ENCODE measurements at regions not wholly inside any gene's neighbourhood (a gene's known extent, or its start where the extent isn't known, plus 50 kb on each side); places are given as distances from the start of the nearest gene placed in this dataset.
"Not testable (repeated sequence)": the region's sequence is repeated elsewhere in the genome, so short reads cannot be mapped to it uniquely, and the experiment has no call there.

GRCh38 chr10:4409319-4409718, 416.7 kb upstream of the AKR1E2 start:
- in situ Hi-C loops (cut with MboI), result no loop called here
- Histone ChIP-seq H3K9me2 (ENCODE audit: insufficient read depth) (no peaks in the 10 kb centered on the region), H3K79me2 (ENCODE audit: insufficient read depth) (no peaks in the 10 kb centered on the region), H3K9me3 (ENCODE audit: low read depth) (no peaks in the 10 kb centered on the region), H3K4me2 (ENCODE audit: unreplicated experiment) (no peak overlapping the region), H3K27me3 (replicated peaks; ENCODE audit: insufficient read depth) (no peaks in the 10 kb centered on the region), H3K4me3 (no peak overlapping the region), H3K4me1 (ENCODE audit: insufficient read depth) (peaks cover 13% of the 10 kb centered on the region), H3K9ac (no peak overlapping the region), H3F3A (ENCODE audit: insufficient read depth) (no peaks in the 10 kb centered on the region), H2AFZ (no peak overlapping the region), H3K27ac (no peak overlapping the region), H3K36me3 (ENCODE audit: low read depth) (no peaks in the 10 kb centered on the region), H4K20me1 (ENCODE audit: insufficient read depth) (no peaks in the 10 kb centered on the region)
- no peak for DNase-seq
- 95 to 100% methylated on average over 2 of the region's 2 CpGs for WGBS, 2 experiments (ENCODE audit: low coverage in 1 of 2, low lambda C conversion rate in 2 of 2, missing lambda C conversion rate in 2 of 2)
- TF ChIP-seq EZH2phosphoT487 (IDR thresholded peaks at IDR 0.05; ENCODE audit: insufficient read depth, low read depth) (no peak), EZH2 (IDR thresholded peaks at IDR 0.05; ENCODE audit: insufficient read depth, poor library complexity, severe bottlenecking) (no peak)

GRCh38 chr10:4407783-4408182, 418.2 kb upstream of the AKR1E2 start:
- Histone ChIP-seq H3K9ac (no peak overlapping the region), H3K4me1 (ENCODE audit: insufficient read depth) (peaks cover 13% of the 10 kb centered on the region), H3K4me3 (no peak overlapping the region), H4K20me1 (ENCODE audit: insufficient read depth) (no peaks in the 10 kb centered on the region), H3K27me3 (replicated peaks; ENCODE audit: insufficient read depth) (no peaks in the 10 kb centered on the region), H3K4me2 (ENCODE audit: unreplicated experiment) (no peak overlapping the region), H2AFZ (peak overlapping the region; percentile 59), H3K9me3 (ENCODE audit: low read depth) (no peaks in the 10 kb centered on the region), H3F3A (ENCODE audit: insufficient read depth) (no peaks in the 10 kb centered on the region), H3K27ac (peak overlapping the region; percentile 35), H3K36me3 (ENCODE audit: low read depth) (no peaks in the 10 kb centered on the region), H3K79me2 (ENCODE audit: insufficient read depth) (no peaks in the 10 kb centered on the region), H3K9me2 (ENCODE audit: insufficient read depth) (no peaks in the 10 kb centered on the region)
- 0 to 6% methylated on average over 1 of the region's 1 CpG for WGBS, 2 experiments (ENCODE audit: low coverage in 1 of 2, low lambda C conversion rate in 2 of 2, missing lambda C conversion rate in 2 of 2)
- no peak for TF ChIP-seq EZH2phosphoT487 (IDR thresholded peaks at IDR 0.05; ENCODE audit: insufficient read depth, low read depth)
- no peak for TF ChIP-seq EZH2 (IDR thresholded peaks at IDR 0.05; ENCODE audit: insufficient read depth, poor library complexity, severe bottlenecking)
- in situ Hi-C loops (cut with MboI), result no loop called here
- DNase-seq, result peak; percentile 71

- no peaks in the 10 kb centered on the region for H3K36me3 ChIP-seq (ENCODE audit: low read depth)
- no peak overlapping the region for H3K4me2 ChIP-seq (ENCODE audit: unreplicated experiment)
- no peak for DNase-seq
- H3F3A ChIP-seq (ENCODE audit: insufficient read depth), result no peaks in the 10 kb centered on the region
- in situ Hi-C loops (cut with MboI), result no loop called here
- H3K79me2 ChIP-seq (ENCODE audit: insufficient read depth), result no peaks in the 10 kb centered on the region
- no peak overlapping the region for H2AFZ ChIP-seq
- H3K27me3 ChIP-seq (replicated peaks; ENCODE audit: insufficient read depth), result no peaks in the 10 kb centered on the region
- H3K4me3 ChIP-seq, result no peak overlapping the region
- H3K9ac ChIP-seq, result no peak overlapping the region
- TF ChIP-seq EZH2 (IDR thresholded peaks at IDR 0.05; ENCODE audit: insufficient read depth, poor library complexity, severe bottlenecking) (no peak), EZH2phosphoT487 (IDR thresholded peaks at IDR 0.05; ENCODE audit: insufficient read depth, low read depth) (no peak)
- H3K9me2 ChIP-seq (ENCODE audit: insufficient read depth), result no peaks in the 10 kb centered on the region
- peaks cover 13% of the 10 kb centered on the region for H3K4me1 ChIP-seq (ENCODE audit: insufficient read depth)
- H4K20me1 ChIP-seq (ENCODE audit: insufficient read depth), result no peaks in the 10 kb centered on the region
- H3K27ac ChIP-seq, result no peak overlapping the region
- no peaks in the 10 kb centered on the region for H3K9me3 ChIP-seq (ENCODE audit: low read depth)
- 95 to 100% methylated on average over 3 of the region's 3 CpGs for WGBS, 2 experiments (ENCODE audit: low coverage in 1 of 2, low lambda C conversion rate in 2 of 2, missing lambda C conversion rate in 2 of 2)
These were observed 420.2 kb upstream of the AKR1E2 start for GRCh38 chr10:4405828-4406227.

- Histone ChIP-seq H3K79me2 (ENCODE audit: insufficient read depth) (no peaks in the 10 kb centered on the region), H3K4me3 (no peak overlapping the region), H3K4me2 (ENCODE audit: unreplicated experiment) (no peak overlapping the region), H3K9ac (no peak overlapping the region), H3F3A (ENCODE audit: insufficient read depth) (no peaks in the 10 kb centered on the region), H3K9me2 (ENCODE audit: insufficient read depth) (no peaks in the 10 kb centered on the region), H3K27ac (no peak overlapping the region), H3K36me3 (ENCODE audit: low read depth) (no peaks in the 10 kb centered on the region), H2AFZ (no peak overlapping the region), H3K9me3 (ENCODE audit: low read depth) (no peaks in the 10 kb centered on the region), H4K20me1 (ENCODE audit: insufficient read depth) (no peaks in the 10 kb centered on the region), H3K4me1 (ENCODE audit: insufficient read depth) (peaks cover 13% of the 10 kb centered on the region), H3K27me3 (replicated peaks; ENCODE audit: insufficient read depth) (no peaks in the 10 kb centered on the region)
- in situ Hi-C loops (cut with MboI), result no loop called here
- no peak for DNase-seq
- 98% methylated on average over 24 of the region's 24 CpGs for WGBS, 2 experiments (ENCODE audit: low coverage in 1 of 2, low lambda C conversion rate in 2 of 2, missing lambda C conversion rate in 2 of 2)
- no peak for TF ChIP-seq EZH2 (IDR thresholded peaks at IDR 0.05; ENCODE audit: insufficient read depth, poor library complexity, severe bottlenecking)
- no peak for TF ChIP-seq EZH2phosphoT487 (IDR thresholded peaks at IDR 0.05; ENCODE audit: insufficient read depth, low read depth)
These were observed 422.3 kb upstream of the AKR1E2 start for GRCh38 chr10:4403638-4404252.

- H4K20me1 ChIP-seq (ENCODE audit: insufficient read depth); H3K79me2 ChIP-seq (ENCODE audit: insufficient read depth); H3K9ac ChIP-seq; H3K9me2 ChIP-seq (ENCODE audit: insufficient read depth); H2AFZ ChIP-seq; H3K4me1 ChIP-seq (ENCODE audit: insufficient read depth); H3K9me3 ChIP-seq (ENCODE audit: low read depth); H3K27ac ChIP-seq; H3K4me3 ChIP-seq; DNase-seq; H3F3A ChIP-seq (ENCODE audit: insufficient read depth); H3K27me3 ChIP-seq (replicated peaks; ENCODE audit: insufficient read depth); H3K4me2 ChIP-seq (ENCODE audit: unreplicated experiment); in situ Hi-C loops (cut with MboI); H3K36me3 ChIP-seq (ENCODE audit: low read depth): not testable (repeated sequence)
- 96 to 98% methylated on average over 4 of the region's 4 CpGs for WGBS, 2 experiments (ENCODE audit: low coverage in 1 of 2, low lambda C conversion rate in 2 of 2, missing lambda C conversion rate in 2 of 2)
These were observed 424.9 kb upstream of the AKR1E2 start for GRCh38 chr10:4401080-4401479.
